A549 (cell line): ENCODE measurements at regions not wholly inside any gene's neighbourhood (a gene's known extent, or its start where the extent isn't known, plus 50 kb on each side); places are given as distances from the start of the nearest gene placed in this dataset.

ENCODE experiments used
- ATAC-seq, 2 experiments: fragments of 200-7000 bp in 1 of 2; fragments of >200 bp in 1 of 2; cut with Nextera tagmentation in 1 of 2; cut with Tn5 transposase in 1 of 2; 3 replicates each; pipeline versions ENCODE4 v1.8.0 to v1.9.1; 2018 to 2020; ENCODE audit warnings: mild to moderate bottlenecking in 1 of 2, moderate library complexity in 1 of 2
- CTCF ChIA-PET: fragments of 300-600 bp; sonication (Branson Sonifier 250); formaldehyde crosslinking; extraction: SDS; loops from one replicate; lab custom pipeline; 2021; ENCODE audit warnings: antibody characterized with exemption, inconsistent platforms; lab: Yijun Ruan, JAX
- POLR2A ChIA-PET: fragments of 350-600 bp; formaldehyde crosslinking; extraction: SDS; loops from one replicate; lab custom pipeline; 2021; ENCODE audit warnings: antibody characterized with exemption, inconsistent platforms; lab: Yijun Ruan, JAX
- DNase-seq, 2 experiments: peaks; one replicate each; pipeline versions ENCODE4 v3.0.0 to v3.0.0-alpha.2; 2011 to 2016; ENCODE audit warnings: low read depth in 1 of 2, low spot score in 1 of 2
- FAIRE-seq: peaks from 2 replicates; lab custom pipeline; 2011; peaks lifted over from hg19 to GRCh38; lab: Jason Lieb, UNC
- H3K27ac ChIP-seq, 2 experiments: fragments of >200 bp; sonication (Bioruptor Twin); formaldehyde crosslinking; 3 replicates each; pipeline ENCODE4 v1.5.1; 2016 to 2017
- H3K4me1 ChIP-seq: fragments of >200 bp; sonication (Bioruptor Twin); formaldehyde crosslinking; 3 replicates; pipeline ENCODE4 v1.6.1; 2016
- H3K4me2 ChIP-seq: fragments of >200 bp; sonication (Bioruptor Twin); formaldehyde crosslinking; 3 replicates; pipeline ENCODE4 v1.6.1; 2016
- H3K4me3 ChIP-seq: fragments of >200 bp; sonication (Bioruptor Twin); formaldehyde crosslinking; 3 replicates; pipeline ENCODE4 v1.5.1; 2016
- H3K9me3 ChIP-seq: fragments of >200 bp; sonication (Bioruptor Twin); formaldehyde crosslinking; 3 replicates; pipeline ENCODE4 v1.6.1; 2016
- CBX8 ChIP-seq: fragments of 200-600 bp; sonication (generic); IDR thresholded peaks from 2 replicates; pipeline ENCODE4 v1.6.1; 2016
- CHD2 ChIP-seq: fragments of 150-350 bp; IDR thresholded peaks from 2 replicates; pipeline ENCODE4 v1.6.1; 2014; ENCODE audit warnings: low read length; ENCODE audit not compliant: partially characterized antibody
- EP300 ChIP-seq, 2 experiments: fragments of >200 bp; sonication (Bioruptor Twin); formaldehyde crosslinking; IDR thresholded peaks; 2 replicates in 1 of 2; 3 replicates in 1 of 2; pipeline ENCODE4 v1.6.1; 2016 to 2017
- FOSL2 ChIP-seq, 2 experiments: fragments of 450-650 bp in 1 of 2; fragments of >200 bp in 1 of 2; sonication (Bioruptor Twin) in 1 of 2; formaldehyde crosslinking; IDR thresholded peaks; 2 replicates each; pipeline versions ENCODE4 v1.5.0 to v1.6.1; 2016 to 2020; ENCODE audit warnings: mild to moderate bottlenecking in 1 of 2, moderate library complexity in 1 of 2
- FOXS1 ChIP-seq: fragments of 250-450 bp; sonication (Bioruptor Pico); IDR thresholded peaks from 2 replicates; pipeline ENCODE4 v1.5.0; 2020; ENCODE audit warnings: mild to moderate bottlenecking, moderate library complexity
- HEYL ChIP-seq: fragments of 250-450 bp; sonication (Bioruptor Pico); IDR thresholded peaks from 2 replicates; pipeline ENCODE4 v1.8.0; 2021; ENCODE audit warnings: mild to moderate bottlenecking, moderate library complexity
- HOXA7 ChIP-seq: fragments of 250-450 bp; sonication (Bioruptor Pico); IDR thresholded peaks from 2 replicates; pipeline ENCODE4 v1.5.0; 2020; ENCODE audit warnings: mild to moderate bottlenecking, moderate library complexity
- HOXB13 ChIP-seq: fragments of 250-450 bp; sonication (Bioruptor Pico); IDR thresholded peaks from 2 replicates; pipeline ENCODE4 v1.5.0; 2020; ENCODE audit warnings: low read depth, mild to moderate bottlenecking, moderate library complexity
- HOXB5 ChIP-seq: fragments of 250-450 bp; sonication (Bioruptor Pico); IDR thresholded peaks from 2 replicates; pipeline ENCODE4 v1.5.0; 2020; ENCODE audit warnings: mild to moderate bottlenecking, moderate library complexity
- JUN ChIP-seq, 2 experiments: fragments of >200 bp; sonication (Bioruptor Twin); formaldehyde crosslinking; IDR thresholded peaks; 2 replicates in 1 of 2; 3 replicates in 1 of 2; pipeline ENCODE4 v1.6.1; 2016 to 2017
- JUNB ChIP-seq: fragments of >200 bp; sonication (Bioruptor Twin); formaldehyde crosslinking; IDR thresholded peaks from 2 replicates; pipeline ENCODE4 v1.6.1; 2016
- MAFK ChIP-seq: fragments of 450-650 bp; IDR thresholded peaks from 2 replicates; pipeline ENCODE4 v1.6.1; 2014; ENCODE audit not compliant: partially characterized antibody
- MAZ ChIP-seq: fragments of 150-350 bp; IDR thresholded peaks from 2 replicates; pipeline ENCODE4 v1.6.1; 2014; ENCODE audit warnings: antibody characterized with exemption, low read depth, low read length, borderline replicate concordance
- NPAS2 ChIP-seq: fragments of 250-450 bp; sonication (Bioruptor Pico); IDR thresholded peaks from 2 replicates; pipeline ENCODE4 v1.8.0; 2022; ENCODE audit warnings: mild to moderate bottlenecking, moderate library complexity, borderline replicate concordance
- POLR2A ChIP-seq: IDR thresholded peaks from 2 replicates; pipeline ENCODE4 v1.6.1; 2012; ENCODE audit warnings: mild to moderate bottlenecking, low read length
- POLR2AphosphoS2 ChIP-seq: conservative IDR thresholded peaks from 2 replicates; pipeline ENCODE4 v1.6.1; 2012; ENCODE audit warnings: low read length, improper control_type of control experiment, inconsistent platforms
- RARB ChIP-seq: fragments of 250-450 bp; sonication (Bioruptor Pico); IDR thresholded peaks from 2 replicates; pipeline ENCODE4 v1.8.0; 2021; ENCODE audit warnings: mild to moderate bottlenecking, moderate library complexity
- RCOR1 ChIP-seq: fragments of 150-350 bp; IDR thresholded peaks from 2 replicates; pipeline ENCODE4 v1.6.1; 2014; ENCODE audit warnings: antibody characterized with exemption, low read length, low read depth
- SMC3 ChIP-seq: fragments of >200 bp; sonication (Bioruptor Twin); formaldehyde crosslinking; IDR thresholded peaks from 3 replicates; pipeline ENCODE4 v1.6.1; 2018; ENCODE audit warnings: inconsistent platforms
- SREBF2 ChIP-seq: fragments of 450-650 bp; IDR thresholded peaks from 2 replicates; pipeline ENCODE4 v1.6.1; 2014; ENCODE audit warnings: mild to moderate bottlenecking, moderate library complexity
- ZFP36 ChIP-seq: fragments of 450-650 bp; IDR thresholded peaks from 2 replicates; pipeline ENCODE4 v1.6.1; 2014; ENCODE audit warnings: borderline replicate concordance; ENCODE audit not compliant: partially characterized antibody
- ZNF302 ChIP-seq: fragments of 250-450 bp; sonication (Bioruptor Pico); IDR thresholded peaks from 2 replicates; pipeline ENCODE4 v1.9.0; 2021; ENCODE audit warnings: inconsistent platforms, mild to moderate bottlenecking, moderate library complexity
- ZSCAN20 ChIP-seq: fragments of 250-450 bp; sonication (Bioruptor Pico); IDR thresholded peaks from 2 replicates; pipeline ENCODE4 v1.8.0; 2022; ENCODE audit warnings: mild to moderate bottlenecking, moderate library complexity
- WGBS: methylation state at CpG from one replicate; pipeline ENCODE4 v1.1.6; 2017; ENCODE audit errors: missing lambda C conversion rate; 5-methylcytosine and 5-hydroxymethylcytosine counted together
- TF ChIP-seq, protein P1 (sequence below): fragments of >200 bp; sonication (Bioruptor Twin); formaldehyde crosslinking; IDR thresholded peaks from 2 replicates; pipeline ENCODE4 v1.6.1; 2016
- TF ChIP-seq, protein P2 (sequence below): fragments of 450-650 bp; IDR thresholded peaks from 2 replicates; pipeline ENCODE4 v1.6.1; 2014; ENCODE audit warnings: antibody characterized with exemption
- TF ChIP-seq, protein P3 (sequence below): IDR thresholded peaks from 2 replicates; pipeline ENCODE4 v1.6.1; 2012; ENCODE audit warnings: low read depth, borderline replicate concordance
- TF ChIP-seq, protein P4 (sequence below): fragments of 250-450 bp; sonication (Bioruptor Pico); IDR thresholded peaks from 2 replicates; pipeline ENCODE4 v1.5.0; 2020; ENCODE audit warnings: low read depth, mild to moderate bottlenecking, moderate library complexity
- TF ChIP-seq, protein P5 (sequence below): IDR thresholded peaks from 2 replicates; pipeline ENCODE4 v1.6.1; 2012
- TF ChIP-seq, protein P6 (sequence below): IDR thresholded peaks from 2 replicates; pipeline ENCODE4 v1.6.1; 2012

DNA sequence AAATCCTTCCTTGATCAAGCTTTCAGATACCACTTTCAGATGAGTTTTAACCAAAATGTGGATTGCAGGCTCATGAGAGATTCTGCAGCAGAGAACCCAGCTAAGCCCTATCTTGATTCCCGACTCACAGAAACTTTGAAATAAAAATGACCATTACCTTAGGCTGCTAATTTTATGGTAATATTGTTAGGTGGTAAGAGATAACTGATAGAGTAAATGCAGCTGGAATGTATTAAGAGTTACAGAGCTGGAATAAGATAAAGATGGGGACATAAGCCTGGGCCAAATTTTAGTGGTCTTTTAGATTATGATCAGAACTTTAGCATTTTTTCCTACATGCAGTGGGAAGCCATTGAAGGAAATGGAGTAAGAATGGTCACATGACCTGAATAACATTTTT lies 1074.0 kb downstream of the CDH11 start:
- ChIA-PET CTCF (no interaction called here), POLR2A (no interaction called here)
- no peak overlapping the region for H3K4me3 ChIP-seq
- FAIRE-seq (no peak), DNase-seq (no peak), ATAC-seq (no peak)
- WGBS, result 16% methylated on average over 1 of the region's 1 CpG
- TF ChIP-seq MAFK (no peak), FOXS1 (no peak), MAZ (no peak)
- TF ChIP-seq, protein P1, sequence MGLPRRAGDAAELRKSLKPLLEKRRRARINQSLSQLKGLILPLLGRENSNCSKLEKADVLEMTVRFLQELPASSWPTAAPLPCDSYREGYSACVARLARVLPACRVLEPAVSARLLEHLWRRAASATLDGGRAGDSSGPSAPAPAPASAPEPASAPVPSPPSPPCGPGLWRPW, result no peak
- TF ChIP-seq, protein P2, sequence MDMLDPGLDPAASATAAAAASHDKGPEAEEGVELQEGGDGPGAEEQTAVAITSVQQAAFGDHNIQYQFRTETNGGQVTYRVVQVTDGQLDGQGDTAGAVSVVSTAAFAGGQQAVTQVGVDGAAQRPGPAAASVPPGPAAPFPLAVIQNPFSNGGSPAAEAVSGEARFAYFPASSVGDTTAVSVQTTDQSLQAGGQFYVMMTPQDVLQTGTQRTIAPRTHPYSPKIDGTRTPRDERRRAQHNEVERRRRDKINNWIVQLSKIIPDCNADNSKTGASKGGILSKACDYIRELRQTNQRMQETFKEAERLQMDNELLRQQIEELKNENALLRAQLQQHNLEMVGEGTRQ, result no peak
- TF ChIP-seq, protein P3, sequence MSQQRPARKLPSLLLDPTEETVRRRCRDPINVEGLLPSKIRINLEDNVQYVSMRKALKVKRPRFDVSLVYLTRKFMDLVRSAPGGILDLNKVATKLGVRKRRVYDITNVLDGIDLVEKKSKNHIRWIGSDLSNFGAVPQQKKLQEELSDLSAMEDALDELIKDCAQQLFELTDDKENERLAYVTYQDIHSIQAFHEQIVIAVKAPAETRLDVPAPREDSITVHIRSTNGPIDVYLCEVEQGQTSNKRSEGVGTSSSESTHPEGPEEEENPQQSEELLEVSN, result no peak
- H3K27ac ChIP-seq, result no peak overlapping the region
- no peaks in the 10 kb centered on the region for H3K4me1 ChIP-seq
- H3K9me3 ChIP-seq, result no peaks in the 10 kb centered on the region
- no peak overlapping the region for H3K4me2 ChIP-seq

DNA sequence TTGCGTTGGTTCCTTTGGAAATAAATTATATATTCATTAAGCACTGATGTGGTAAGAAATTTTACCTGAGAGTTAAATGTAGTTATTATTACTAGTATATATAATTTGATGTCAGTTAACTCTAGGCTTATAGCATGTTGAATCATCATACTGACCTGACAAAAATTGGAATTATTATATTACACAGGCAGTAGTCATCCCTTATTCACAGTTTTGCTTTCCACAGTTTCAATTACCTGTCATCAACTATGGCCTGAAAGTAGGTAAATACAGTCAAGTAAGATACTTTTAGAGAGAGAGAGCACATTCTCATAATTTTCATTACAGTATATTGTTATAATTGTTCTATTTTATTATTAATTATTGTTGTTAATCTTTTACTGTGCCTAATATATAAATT lies 1074.7 kb downstream of the CDH11 start:
- no peak for DNase-seq
- TF ChIP-seq HEYL (no peak), RARB (CRISPR knock-in tag) (no peak), SREBF2 (no peak), POLR2AphosphoS2 (no peak), POLR2A (no peak), HOXB13 (CRISPR knock-in tag) (no peak), CBX8 (no peak), NPAS2 (CRISPR knock-in tag) (no peak), ZSCAN20 (no peak), FOXS1 (no peak), MAZ (no peak), EP300 (IDR thresholded peaks at IDR 0.05) (no peak), HOXB5 (CRISPR knock-in tag) (no peak), JUN (IDR thresholded peaks at IDR 0.05) (no peak)
- TF ChIP-seq, protein P1, result no peak
- TF ChIP-seq, protein P4, sequence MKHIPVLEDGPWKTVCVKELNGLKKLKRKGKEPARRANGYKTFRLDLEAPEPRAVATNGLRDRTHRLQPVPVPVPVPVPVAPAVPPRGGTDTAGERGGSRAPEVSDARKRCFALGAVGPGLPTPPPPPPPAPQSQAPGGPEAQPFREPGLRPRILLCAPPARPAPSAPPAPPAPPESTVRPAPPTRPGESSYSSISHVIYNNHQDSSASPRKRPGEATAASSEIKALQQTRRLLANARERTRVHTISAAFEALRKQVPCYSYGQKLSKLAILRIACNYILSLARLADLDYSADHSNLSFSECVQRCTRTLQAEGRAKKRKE, result no peak
- TF ChIP-seq, protein P2, result no peak
- no peak overlapping the region for H3K4me2 ChIP-seq
- ATAC-seq, result no peak
- no peak overlapping the region for H3K27ac ChIP-seq
- ChIA-PET CTCF (no interaction called here), POLR2A (no interaction called here)
- WGBS, result 5% methylated on average over 1 of the region's 1 CpG
- no peaks in the 10 kb centered on the region for H3K9me3 ChIP-seq
- FAIRE-seq, result no peak
- no peak overlapping the region for H3K4me3 ChIP-seq
- H3K4me1 ChIP-seq, result no peaks in the 10 kb centered on the region

DNA sequence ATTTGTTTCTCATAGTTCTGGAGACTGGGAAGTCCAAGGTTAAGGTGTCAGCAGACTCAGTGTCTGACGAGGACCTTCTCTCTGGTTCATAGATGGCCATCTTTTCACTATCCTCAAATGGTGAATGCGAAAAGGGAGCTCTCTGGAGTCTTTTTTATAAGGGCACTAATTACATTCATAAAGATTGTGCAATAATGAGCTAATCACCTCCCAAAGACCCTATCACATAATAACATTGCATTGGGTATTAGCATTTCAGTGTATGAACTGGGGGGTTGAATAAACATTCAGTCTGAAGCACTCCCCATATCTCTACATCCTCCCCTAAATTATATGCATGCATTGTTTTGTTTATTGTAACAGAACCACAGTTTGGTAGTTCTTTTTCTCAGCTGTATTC lies 1086.5 kb downstream of the CDH11 start:
- DNase-seq, result no peak
- no peak overlapping the region for H3K4me2 ChIP-seq
- FAIRE-seq, result no peak
- TF ChIP-seq HOXA7 (CRISPR knock-in tag), result no peak
- no peak for TF ChIP-seq RARB (CRISPR knock-in tag)
- TF ChIP-seq ZFP36, result no peak
- no peak for TF ChIP-seq SMC3
- TF ChIP-seq JUNB, result no peak
- TF ChIP-seq, protein P5, sequence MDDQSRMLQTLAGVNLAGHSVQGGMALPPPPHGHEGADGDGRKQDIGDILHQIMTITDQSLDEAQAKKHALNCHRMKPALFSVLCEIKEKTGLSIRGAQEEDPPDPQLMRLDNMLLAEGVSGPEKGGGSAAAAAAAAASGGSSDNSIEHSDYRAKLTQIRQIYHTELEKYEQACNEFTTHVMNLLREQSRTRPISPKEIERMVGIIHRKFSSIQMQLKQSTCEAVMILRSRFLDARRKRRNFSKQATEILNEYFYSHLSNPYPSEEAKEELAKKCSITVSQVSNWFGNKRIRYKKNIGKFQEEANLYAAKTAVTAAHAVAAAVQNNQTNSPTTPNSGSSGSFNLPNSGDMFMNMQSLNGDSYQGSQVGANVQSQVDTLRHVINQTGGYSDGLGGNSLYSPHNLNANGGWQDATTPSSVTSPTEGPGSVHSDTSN, result no peak
- no peak for TF ChIP-seq FOSL2 (IDR thresholded peaks at IDR 0.05)
- TF ChIP-seq FOSL2 (CRISPR knock-in tag; IDR thresholded peaks at IDR 0.05), result no peak
- TF ChIP-seq, protein P6, sequence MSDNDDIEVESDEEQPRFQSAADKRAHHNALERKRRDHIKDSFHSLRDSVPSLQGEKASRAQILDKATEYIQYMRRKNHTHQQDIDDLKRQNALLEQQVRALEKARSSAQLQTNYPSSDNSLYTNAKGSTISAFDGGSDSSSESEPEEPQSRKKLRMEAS, result no peak
- TF ChIP-seq MAZ, result no peak
- TF ChIP-seq CHD2, result no peak
- no peak for TF ChIP-seq NPAS2 (CRISPR knock-in tag)
- no peak for TF ChIP-seq RCOR1
- TF ChIP-seq ZNF302 (CRISPR knock-in tag), result no peak
- TF ChIP-seq, protein P1, result no peak
- TF ChIP-seq, all 56 proteins: peak for 0
- H3K4me3 ChIP-seq, result no peak overlapping the region
- POLR2A ChIA-PET, result no interaction called here
- ATAC-seq, result no peak
- no peaks in the 10 kb centered on the region for H3K9me3 ChIP-seq
- no peaks in the 10 kb centered on the region for H3K4me1 ChIP-seq
- 0% methylated on average over 2 of the region's 2 CpGs for WGBS
- H3K27ac ChIP-seq, result no peak overlapping the region
- CTCF ChIA-PET, result no interaction called here
